Esophagus squamous epithelium (tissue), 4 donors: ENCODE measurements at regions not wholly inside any gene's neighbourhood (a gene's known extent, or its start where the extent isn't known, plus 50 kb on each side); places are given as distances from the start of the nearest gene placed in this dataset.

Source experiments
- POLR2A ChIP-seq, 4 donors: fragments of 450-650 bp; IDR thresholded peaks; one replicate each; pipeline ENCODE4 v1.6.1; 2017; ENCODE audit warnings: antibody characterized with exemption in 4 of 4, mild to moderate bottlenecking in 4 of 4, moderate library complexity in 3 of 4
- TF ChIP-seq, protein P1 (sequence below), 6 experiments: fragments of 450-650 bp in 4 of 6; fragments of 200-600 bp in 2 of 6; sonication (generic) in 2 of 6; IDR thresholded peaks; one replicate each; pipeline ENCODE4 v1.5.1; 2016 to 2019; ENCODE audit warnings: antibody characterized with exemption in 6 of 6, mild to moderate bottlenecking in 4 of 6, moderate library complexity in 4 of 6

DNA sequence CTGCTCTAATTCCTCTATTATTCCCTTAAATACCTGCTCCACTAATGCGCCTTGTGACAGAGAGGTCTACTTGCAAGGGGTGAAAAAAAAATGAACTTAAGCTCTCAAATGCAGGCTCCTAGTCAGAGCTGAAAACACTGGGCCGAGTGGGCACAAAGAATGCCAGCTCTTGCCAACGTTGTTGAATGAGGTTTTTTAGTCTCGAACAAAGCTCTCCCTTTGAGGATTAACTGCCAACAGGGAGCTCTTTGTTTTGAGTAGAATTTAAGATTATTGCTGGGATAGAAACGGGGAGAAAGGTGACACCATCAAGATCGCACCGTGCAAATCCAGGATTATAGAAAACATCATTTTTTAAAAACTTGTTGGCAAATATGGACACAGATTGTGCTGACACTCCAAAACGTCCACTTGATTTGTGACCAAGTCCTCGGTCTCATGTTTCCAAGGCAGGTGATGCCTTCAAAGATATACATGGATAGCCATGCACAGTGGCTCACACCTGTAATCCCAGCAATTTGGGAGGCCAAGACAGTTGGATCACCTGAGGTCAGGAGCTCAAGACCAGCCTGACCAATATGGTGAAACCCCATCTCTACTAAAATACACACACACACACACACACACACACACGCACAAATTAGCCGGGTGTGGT lies 163.2 kb downstream of the BMP7 start:
- TF ChIP-seq, protein P1, sequence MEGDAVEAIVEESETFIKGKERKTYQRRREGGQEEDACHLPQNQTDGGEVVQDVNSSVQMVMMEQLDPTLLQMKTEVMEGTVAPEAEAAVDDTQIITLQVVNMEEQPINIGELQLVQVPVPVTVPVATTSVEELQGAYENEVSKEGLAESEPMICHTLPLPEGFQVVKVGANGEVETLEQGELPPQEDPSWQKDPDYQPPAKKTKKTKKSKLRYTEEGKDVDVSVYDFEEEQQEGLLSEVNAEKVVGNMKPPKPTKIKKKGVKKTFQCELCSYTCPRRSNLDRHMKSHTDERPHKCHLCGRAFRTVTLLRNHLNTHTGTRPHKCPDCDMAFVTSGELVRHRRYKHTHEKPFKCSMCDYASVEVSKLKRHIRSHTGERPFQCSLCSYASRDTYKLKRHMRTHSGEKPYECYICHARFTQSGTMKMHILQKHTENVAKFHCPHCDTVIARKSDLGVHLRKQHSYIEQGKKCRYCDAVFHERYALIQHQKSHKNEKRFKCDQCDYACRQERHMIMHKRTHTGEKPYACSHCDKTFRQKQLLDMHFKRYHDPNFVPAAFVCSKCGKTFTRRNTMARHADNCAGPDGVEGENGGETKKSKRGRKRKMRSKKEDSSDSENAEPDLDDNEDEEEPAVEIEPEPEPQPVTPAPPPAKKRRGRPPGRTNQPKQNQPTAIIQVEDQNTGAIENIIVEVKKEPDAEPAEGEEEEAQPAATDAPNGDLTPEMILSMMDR (IDR thresholded peaks at IDR 0.05) = no peak
- TF ChIP-seq POLR2A (IDR thresholded peaks at IDR 0.05) = no peak
